ENCODE measurements at regions not wholly inside any gene's neighbourhood (a gene's known extent, or its start where the extent isn't known, plus 50 kb on each side); places are given as distances from the start of the nearest gene placed in this dataset.

DNA sequence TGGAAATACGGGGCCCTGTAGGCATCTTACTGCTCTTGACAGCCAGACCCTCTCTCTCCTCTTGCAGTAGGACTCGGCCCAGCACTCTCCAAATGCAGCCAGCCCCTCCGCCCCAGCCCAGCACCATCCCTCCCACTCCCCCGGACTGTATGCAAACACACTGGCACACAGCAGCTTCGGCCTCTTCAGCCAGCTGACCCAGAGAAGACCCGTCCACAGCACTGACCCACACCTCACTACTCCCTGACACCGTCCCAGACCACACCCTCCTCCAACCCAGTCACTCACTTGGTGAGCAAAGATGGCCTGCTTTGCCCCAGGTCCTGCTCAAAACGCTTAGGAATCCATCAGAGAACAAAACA, 164.6 kb downstream of the IGLL1 start:
- DNase-seq (ENCODE audit: low read depth), result no peak
- TF ChIP-seq, protein P1, sequence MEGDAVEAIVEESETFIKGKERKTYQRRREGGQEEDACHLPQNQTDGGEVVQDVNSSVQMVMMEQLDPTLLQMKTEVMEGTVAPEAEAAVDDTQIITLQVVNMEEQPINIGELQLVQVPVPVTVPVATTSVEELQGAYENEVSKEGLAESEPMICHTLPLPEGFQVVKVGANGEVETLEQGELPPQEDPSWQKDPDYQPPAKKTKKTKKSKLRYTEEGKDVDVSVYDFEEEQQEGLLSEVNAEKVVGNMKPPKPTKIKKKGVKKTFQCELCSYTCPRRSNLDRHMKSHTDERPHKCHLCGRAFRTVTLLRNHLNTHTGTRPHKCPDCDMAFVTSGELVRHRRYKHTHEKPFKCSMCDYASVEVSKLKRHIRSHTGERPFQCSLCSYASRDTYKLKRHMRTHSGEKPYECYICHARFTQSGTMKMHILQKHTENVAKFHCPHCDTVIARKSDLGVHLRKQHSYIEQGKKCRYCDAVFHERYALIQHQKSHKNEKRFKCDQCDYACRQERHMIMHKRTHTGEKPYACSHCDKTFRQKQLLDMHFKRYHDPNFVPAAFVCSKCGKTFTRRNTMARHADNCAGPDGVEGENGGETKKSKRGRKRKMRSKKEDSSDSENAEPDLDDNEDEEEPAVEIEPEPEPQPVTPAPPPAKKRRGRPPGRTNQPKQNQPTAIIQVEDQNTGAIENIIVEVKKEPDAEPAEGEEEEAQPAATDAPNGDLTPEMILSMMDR (IDR thresholded peaks at IDR 0.05; ENCODE audit: insufficient read depth, low read length, poor library complexity, severe bottlenecking), result no peak
- H3K36me3 ChIP-seq (ENCODE audit: control insufficient read depth, insufficient read depth, low read length), result no peaks in the 10 kb centered on the region
- H3K4me3 ChIP-seq (ENCODE audit: low read depth, low read length), result no peak overlapping the region
- peaks cover 3% of the 10 kb centered on the region for H3K27me3 ChIP-seq (ENCODE audit: control insufficient read depth, insufficient read depth, low read length)

DNA sequence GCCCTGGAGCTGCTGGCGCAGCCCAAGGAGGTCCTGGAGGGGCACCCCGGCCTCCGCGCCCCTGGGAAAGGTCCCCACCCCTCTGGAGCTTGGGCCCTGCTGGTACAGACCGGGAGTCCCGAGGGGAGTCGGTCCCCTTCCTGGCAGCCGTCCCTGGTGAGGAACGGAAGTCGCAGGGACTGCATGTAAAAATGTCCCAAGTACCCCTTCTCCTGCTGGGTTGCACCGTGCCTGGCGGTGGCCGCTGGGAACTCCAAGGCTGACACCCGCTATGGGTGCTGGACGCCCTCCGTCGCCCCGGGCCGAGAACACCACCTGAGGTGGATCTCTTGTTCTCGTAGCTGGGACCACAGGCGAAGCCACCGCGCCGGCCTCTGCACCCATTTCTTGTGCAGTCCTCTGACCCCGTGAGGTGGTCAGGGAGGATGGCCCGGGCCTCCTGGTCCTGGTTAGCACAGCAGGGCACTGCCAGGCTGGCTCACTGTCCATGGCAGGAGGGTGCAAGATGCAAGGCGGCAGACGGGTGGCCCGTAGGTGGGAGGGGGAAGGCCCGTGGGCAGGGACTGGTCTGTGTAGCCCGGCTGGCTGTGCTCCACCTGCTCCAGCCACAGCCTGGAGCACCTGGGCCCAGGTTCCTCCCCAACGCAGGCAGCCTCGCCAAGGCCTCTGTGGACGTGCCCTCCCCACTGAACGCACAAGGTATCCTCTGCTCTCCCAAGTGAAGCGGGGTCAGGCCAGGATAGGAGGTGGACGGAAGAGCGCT, 165.2 kb downstream of the IGLL1 start:
- H3K36me3 ChIP-seq (ENCODE audit: control insufficient read depth, insufficient read depth, low read length), result no peaks in the 10 kb centered on the region
- H3K27me3 ChIP-seq (ENCODE audit: control insufficient read depth, insufficient read depth, low read length), result peaks cover 3% of the 10 kb centered on the region
- no peak for DNase-seq (ENCODE audit: low read depth)
- TF ChIP-seq, protein P1 (IDR thresholded peaks at IDR 0.05; ENCODE audit: insufficient read depth, low read length, poor library complexity, severe bottlenecking), result no peak
- H3K4me3 ChIP-seq (ENCODE audit: low read depth, low read length), result no peak overlapping the region

DNA sequence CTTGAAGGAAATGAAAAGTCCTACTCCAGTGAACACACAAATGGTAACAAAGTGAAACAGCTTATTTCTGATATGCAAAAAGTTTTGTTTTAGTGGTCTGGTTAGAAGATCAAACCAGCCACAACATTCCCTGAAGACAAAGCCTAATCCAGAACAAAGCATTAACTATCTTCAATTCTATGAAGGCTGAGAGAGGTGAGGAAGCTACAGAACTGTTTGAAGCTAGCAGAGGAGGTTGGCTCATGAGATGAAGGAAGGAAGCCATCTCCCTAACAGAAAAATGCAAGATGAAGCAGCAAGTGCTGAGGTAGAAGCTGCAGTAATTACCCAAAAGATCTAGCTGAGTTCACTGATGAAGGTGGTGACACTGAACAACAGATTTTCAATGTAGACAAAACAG, 168.4 kb downstream of the IGLL1 start:
- Histone ChIP-seq H3K36me3 (ENCODE audit: control insufficient read depth, insufficient read depth, low read length) (no peaks in the 10 kb centered on the region), H3K27me3 (ENCODE audit: control insufficient read depth, insufficient read depth, low read length) (peaks cover 3% of the 10 kb centered on the region), H3K4me3 (ENCODE audit: low read depth, low read length) (no peak overlapping the region)
- TF ChIP-seq, protein P1 (IDR thresholded peaks at IDR 0.05; ENCODE audit: insufficient read depth, low read length, poor library complexity, severe bottlenecking), result no peak
- no peak for DNase-seq (ENCODE audit: low read depth)

DNA sequence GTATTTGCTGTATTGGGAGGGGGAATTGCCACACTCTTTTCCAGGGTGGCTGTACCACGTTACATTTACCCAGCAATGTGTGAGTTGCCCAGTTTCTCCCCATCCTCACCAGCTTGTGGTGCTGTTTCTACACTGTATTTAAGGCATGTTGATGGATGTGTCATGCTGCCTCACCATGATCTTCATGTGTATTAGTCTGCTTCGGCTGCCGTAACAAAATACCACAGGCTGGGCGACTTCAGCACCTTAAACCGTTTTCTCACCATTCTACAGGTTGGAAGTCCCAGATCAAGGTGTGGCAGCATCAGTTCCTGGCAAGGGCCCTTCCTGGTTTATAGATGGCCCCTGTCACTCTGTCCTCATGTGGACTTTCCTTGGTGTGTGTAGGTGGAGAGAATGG, 169.7 kb downstream of the IGLL1 start:
- TF ChIP-seq, protein P1 (IDR thresholded peaks at IDR 0.05; ENCODE audit: insufficient read depth, low read length, poor library complexity, severe bottlenecking), result no peak
- no peaks in the 10 kb centered on the region for H3K36me3 ChIP-seq (ENCODE audit: control insufficient read depth, insufficient read depth, low read length)
- H3K27me3 ChIP-seq (ENCODE audit: control insufficient read depth, insufficient read depth, low read length), result peaks cover 3% of the 10 kb centered on the region
- no peak overlapping the region for H3K4me3 ChIP-seq (ENCODE audit: low read depth, low read length)
- DNase-seq (ENCODE audit: low read depth), result no peak

DNA sequence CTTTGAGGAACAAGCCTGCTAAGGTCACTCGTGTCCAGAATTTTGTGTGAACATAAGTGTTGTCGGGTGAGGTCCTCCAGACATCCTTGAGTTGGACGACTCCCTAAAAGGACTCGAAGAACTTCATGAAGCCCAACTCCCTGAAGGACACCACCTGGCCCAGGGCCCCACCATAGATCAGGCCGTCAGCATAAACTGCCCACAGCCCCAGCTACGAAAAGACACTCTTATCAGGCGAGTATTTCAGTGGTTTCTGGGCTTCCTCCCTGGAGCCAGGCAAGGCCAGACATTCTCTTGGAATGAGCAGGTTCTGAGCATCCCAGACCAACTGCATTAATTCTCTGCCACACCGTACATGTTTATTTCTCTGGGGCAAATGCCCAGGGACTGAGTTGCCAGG, 170.1 kb downstream of the IGLL1 start:
- Histone ChIP-seq H3K36me3 (ENCODE audit: control insufficient read depth, insufficient read depth, low read length) (no peaks in the 10 kb centered on the region), H3K27me3 (ENCODE audit: control insufficient read depth, insufficient read depth, low read length) (peaks cover 2% of the 10 kb centered on the region), H3K4me3 (ENCODE audit: low read depth, low read length) (no peak overlapping the region)
- TF ChIP-seq, protein P1 (IDR thresholded peaks at IDR 0.05; ENCODE audit: insufficient read depth, low read length, poor library complexity, severe bottlenecking), result no peak
- no peak for DNase-seq (ENCODE audit: low read depth)

DNA sequence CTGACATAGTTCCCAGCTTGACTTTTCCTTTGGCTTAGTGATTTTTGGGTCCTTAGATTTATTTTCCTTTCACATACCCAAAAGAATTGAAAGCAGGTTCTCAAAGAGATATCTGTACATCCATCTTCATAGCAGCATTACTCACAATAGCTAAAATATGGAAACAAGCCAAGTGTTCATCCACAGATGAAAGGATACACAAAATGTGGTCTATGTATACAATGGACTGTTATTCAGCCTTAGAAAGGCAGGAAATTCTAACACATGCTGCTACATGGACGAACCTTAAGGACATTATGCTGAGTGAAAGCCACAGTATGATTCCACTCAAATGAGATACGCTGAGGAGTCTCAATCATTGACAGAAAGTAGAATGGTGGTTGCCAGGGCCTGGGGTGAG, 171.8 kb downstream of the IGLL1 start:
- H3K36me3 ChIP-seq (ENCODE audit: control insufficient read depth, insufficient read depth, low read length), result no peaks in the 10 kb centered on the region
- no peak overlapping the region for H3K4me3 ChIP-seq (ENCODE audit: low read depth, low read length)
- TF ChIP-seq, protein P1 (IDR thresholded peaks at IDR 0.05; ENCODE audit: insufficient read depth, low read length, poor library complexity, severe bottlenecking), result no peak
- DNase-seq (ENCODE audit: low read depth), result no peak
- H3K27me3 ChIP-seq (ENCODE audit: control insufficient read depth, insufficient read depth, low read length), result peaks cover 2% of the 10 kb centered on the region

Measured in kidney epithelial cell (primary cell).